ENCODE measurements at regions not wholly inside any gene's neighbourhood (a gene's known extent, or its start where the extent isn't known, plus 50 kb on each side); places are given as distances from the start of the nearest gene placed in this dataset.

DNA sequence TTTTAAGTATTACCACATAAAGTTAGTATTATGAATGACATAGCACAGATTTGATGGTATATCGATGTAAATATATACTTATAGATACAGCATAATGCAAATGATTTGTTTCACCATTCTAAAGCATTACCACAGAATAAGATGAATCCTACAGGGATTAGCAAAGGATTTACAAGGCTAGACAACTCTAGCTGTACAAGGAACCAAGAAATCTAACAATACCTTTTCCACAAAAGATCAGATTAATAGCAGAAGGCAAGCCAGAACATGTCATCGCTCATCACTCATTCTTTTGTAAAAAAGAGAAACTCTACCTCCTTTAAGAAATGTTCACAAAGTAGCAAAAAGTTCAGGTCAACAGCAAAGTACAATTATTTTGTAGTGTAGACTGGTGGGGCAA, 105.1 kb upstream of the ANK3 start:
- TF ChIP-seq, protein P1, sequence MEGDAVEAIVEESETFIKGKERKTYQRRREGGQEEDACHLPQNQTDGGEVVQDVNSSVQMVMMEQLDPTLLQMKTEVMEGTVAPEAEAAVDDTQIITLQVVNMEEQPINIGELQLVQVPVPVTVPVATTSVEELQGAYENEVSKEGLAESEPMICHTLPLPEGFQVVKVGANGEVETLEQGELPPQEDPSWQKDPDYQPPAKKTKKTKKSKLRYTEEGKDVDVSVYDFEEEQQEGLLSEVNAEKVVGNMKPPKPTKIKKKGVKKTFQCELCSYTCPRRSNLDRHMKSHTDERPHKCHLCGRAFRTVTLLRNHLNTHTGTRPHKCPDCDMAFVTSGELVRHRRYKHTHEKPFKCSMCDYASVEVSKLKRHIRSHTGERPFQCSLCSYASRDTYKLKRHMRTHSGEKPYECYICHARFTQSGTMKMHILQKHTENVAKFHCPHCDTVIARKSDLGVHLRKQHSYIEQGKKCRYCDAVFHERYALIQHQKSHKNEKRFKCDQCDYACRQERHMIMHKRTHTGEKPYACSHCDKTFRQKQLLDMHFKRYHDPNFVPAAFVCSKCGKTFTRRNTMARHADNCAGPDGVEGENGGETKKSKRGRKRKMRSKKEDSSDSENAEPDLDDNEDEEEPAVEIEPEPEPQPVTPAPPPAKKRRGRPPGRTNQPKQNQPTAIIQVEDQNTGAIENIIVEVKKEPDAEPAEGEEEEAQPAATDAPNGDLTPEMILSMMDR (IDR thresholded peaks at IDR 0.05; ENCODE audit: low read depth, low read length), result no peak
- no peak for TF ChIP-seq EZH2phosphoT487 (IDR thresholded peaks at IDR 0.05; ENCODE audit: low read depth)
